ENCODE measurements at regions not wholly inside any gene's neighbourhood (a gene's known extent, or its start where the extent isn't known, plus 50 kb on each side); places are given as distances from the start of the nearest gene placed in this dataset.
A peak's percentile ranks its signal among the peaks of the same experiment; 100 is the strongest.
"Not testable (repeated sequence)": the region's sequence is repeated elsewhere in the genome, so short reads cannot be mapped to it uniquely, and the experiment has no call there.

- intact Hi-C loops (cut with DNase I): no loop called here
- DNase-seq (ENCODE audit: low spot score) (no peak), ATAC-seq (no peak)
Measured at GRCh38 chr3:102672305-102672704, 237.5 kb downstream of the ZPLD1 start.

GRCh38 chr3:102673271-102674115 is 238.7 kb downstream of the ZPLD1 start:
- intact Hi-C loops (cut with DNase I): no loop called here
- ATAC-seq: peak; percentile 69
- peak; percentile 81 for DNase-seq (ENCODE audit: low spot score)

GRCh38 chr3:102674284-102674683 is 239.5 kb downstream of the ZPLD1 start:
- DNase-seq (ENCODE audit: low spot score) (no peak), ATAC-seq (no peak)
- intact Hi-C loops (cut with DNase I): no loop called here

GRCh38 chr3:102676424-102676823 is 241.6 kb downstream of the ZPLD1 start:
- intact Hi-C loops (cut with DNase I): no loop called here
- DNase-seq (ENCODE audit: low spot score) (no peak), ATAC-seq (no peak)

GRCh38 chr3:102682741-102683140 is 247.9 kb downstream of the ZPLD1 start:
- DNase-seq (ENCODE audit: low spot score) (no peak), ATAC-seq (no peak)
- intact Hi-C loops (cut with DNase I): no loop called here

- ATAC-seq: no peak
- no peak for DNase-seq (ENCODE audit: low spot score)
- intact Hi-C loops (cut with DNase I): no loop called here
Measured at GRCh38 chr3:102686792-102687191, 252.0 kb downstream of the ZPLD1 start.

GRCh38 chr3:102687851-102688555 is 253.2 kb downstream of the ZPLD1 start:
- ATAC-seq (no peak), DNase-seq (ENCODE audit: low spot score) (no peak)
- intact Hi-C loops (cut with DNase I): no loop called here

- intact Hi-C loops (cut with DNase I): no loop called here
- DNase-seq (ENCODE audit: low spot score): no peak
- ATAC-seq: no peak
Measured at GRCh38 chr3:102688556-102688930, 253.7 kb downstream of the ZPLD1 start.

- DNase-seq (ENCODE audit: low spot score) (no peak), ATAC-seq (no peak)
- intact Hi-C loops (cut with DNase I): no loop called here
Measured at GRCh38 chr3:102691507-102691906, 256.7 kb downstream of the ZPLD1 start.

- DNase-seq (ENCODE audit: low spot score): no peak
- intact Hi-C loops (cut with DNase I): no loop called here
- ATAC-seq: no peak
Measured at GRCh38 chr3:102699104-102699818, 264.4 kb downstream of the ZPLD1 start.

- intact Hi-C loops (cut with DNase I): no loop called here
- DNase-seq (ENCODE audit: low spot score) (no peak), ATAC-seq (no peak)
Measured at GRCh38 chr3:102699819-102700140, 265.0 kb downstream of the ZPLD1 start.

- ATAC-seq: no peak
- no peak for DNase-seq (ENCODE audit: low spot score)
- intact Hi-C loops (cut with DNase I): no loop called here
Measured at GRCh38 chr3:102712896-102713295, 278.1 kb downstream of the ZPLD1 start.

GRCh38 chr3:102714567-102714966 is 279.8 kb downstream of the ZPLD1 start:
- no peak for DNase-seq (ENCODE audit: low spot score)
- ATAC-seq: no peak
- intact Hi-C loops (cut with DNase I): no loop called here

GRCh38 chr3:102715030-102715697 is 280.3 kb downstream of the ZPLD1 start:
- no peak for ATAC-seq

GRCh38 chr3:102718651-102719050 is 283.8 kb downstream of the ZPLD1 start:
- intact Hi-C loops (cut with DNase I): no loop called here
- no peak for ATAC-seq
- no peak for DNase-seq (ENCODE audit: low spot score)

More at GRCh38 chr3:102715030-102715697, 280.3 kb downstream of the ZPLD1 start:
- intact Hi-C loops (cut with DNase I): no loop called here
- no peak for DNase-seq (ENCODE audit: low spot score)

GRCh38 chr3:102722317-102722716 is 287.5 kb downstream of the ZPLD1 start:
- DNase-seq (ENCODE audit: low spot score) (no peak), ATAC-seq (no peak)
- intact Hi-C loops (cut with DNase I): no loop called here

GRCh38 chr3:102727340-102727739 is 292.5 kb downstream of the ZPLD1 start:
- ATAC-seq (no peak), DNase-seq (ENCODE audit: low spot score) (no peak)
- intact Hi-C loops (cut with DNase I): no loop called here

GRCh38 chr3:102732581-102732980 is 297.8 kb downstream of the ZPLD1 start:
- not testable (repeated sequence) for ATAC-seq

GRCh38 chr3:102733791-102734563 is 299.2 kb downstream of the ZPLD1 start:
- peak; percentile 78 for ATAC-seq
- intact Hi-C loops (cut with DNase I): no loop called here
- DNase-seq (ENCODE audit: low spot score): no peak

More at GRCh38 chr3:102732581-102732980, 297.8 kb downstream of the ZPLD1 start:
- DNase-seq (ENCODE audit: low spot score); intact Hi-C loops (cut with DNase I): not testable (repeated sequence)
